ENCODE measurements at regions not wholly inside any gene's neighbourhood (a gene's known extent, or its start where the extent isn't known, plus 50 kb on each side); places are given as distances from the start of the nearest gene placed in this dataset.
"Not testable (repeated sequence)": the region's sequence is repeated elsewhere in the genome, so short reads cannot be mapped to it uniquely, and the experiment has no call there.

DNA sequence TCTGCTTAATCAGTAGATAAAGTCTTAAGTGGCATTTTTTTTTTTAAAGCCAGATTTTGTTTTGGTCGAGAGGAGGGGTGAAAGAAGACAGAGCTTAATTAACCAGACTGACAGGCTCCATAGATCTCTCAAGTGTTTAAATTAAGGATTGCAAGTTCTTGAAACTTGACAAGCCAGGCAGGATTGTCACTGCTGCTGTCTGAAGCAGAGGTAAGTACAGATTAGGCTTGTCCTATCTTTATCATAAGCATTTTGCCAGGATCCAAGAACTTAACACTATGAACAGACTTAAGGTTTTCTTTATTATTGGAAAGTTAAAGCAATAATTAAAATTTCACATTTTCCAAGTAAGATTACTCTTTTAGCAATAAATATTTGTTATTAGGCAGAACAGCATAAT is 179.6 kb upstream of the LMO3 start:
- Mint-ChIP-seq H3K4me3 (ENCODE audit: unreplicated experiment) (no peak overlapping the region), H3K9me3 (ENCODE audit: unreplicated experiment) (no peaks in the 10 kb centered on the region), H3K4me1 (ENCODE audit: low read depth, unreplicated experiment) (no peaks in the 10 kb centered on the region), H3K36me3 (ENCODE audit: unreplicated experiment) (no peaks in the 10 kb centered on the region), H3K27me3 (ENCODE audit: unreplicated experiment) (no peaks in the 10 kb centered on the region), H3K27ac (ENCODE audit: unreplicated experiment) (no peak overlapping the region)
- TF ChIP-seq, protein P1, sequence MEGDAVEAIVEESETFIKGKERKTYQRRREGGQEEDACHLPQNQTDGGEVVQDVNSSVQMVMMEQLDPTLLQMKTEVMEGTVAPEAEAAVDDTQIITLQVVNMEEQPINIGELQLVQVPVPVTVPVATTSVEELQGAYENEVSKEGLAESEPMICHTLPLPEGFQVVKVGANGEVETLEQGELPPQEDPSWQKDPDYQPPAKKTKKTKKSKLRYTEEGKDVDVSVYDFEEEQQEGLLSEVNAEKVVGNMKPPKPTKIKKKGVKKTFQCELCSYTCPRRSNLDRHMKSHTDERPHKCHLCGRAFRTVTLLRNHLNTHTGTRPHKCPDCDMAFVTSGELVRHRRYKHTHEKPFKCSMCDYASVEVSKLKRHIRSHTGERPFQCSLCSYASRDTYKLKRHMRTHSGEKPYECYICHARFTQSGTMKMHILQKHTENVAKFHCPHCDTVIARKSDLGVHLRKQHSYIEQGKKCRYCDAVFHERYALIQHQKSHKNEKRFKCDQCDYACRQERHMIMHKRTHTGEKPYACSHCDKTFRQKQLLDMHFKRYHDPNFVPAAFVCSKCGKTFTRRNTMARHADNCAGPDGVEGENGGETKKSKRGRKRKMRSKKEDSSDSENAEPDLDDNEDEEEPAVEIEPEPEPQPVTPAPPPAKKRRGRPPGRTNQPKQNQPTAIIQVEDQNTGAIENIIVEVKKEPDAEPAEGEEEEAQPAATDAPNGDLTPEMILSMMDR (IDR thresholded peaks at IDR 0.05; ENCODE audit: partially characterized antibody, unreplicated experiment) = no peak
- DNase-seq = no peak

DNA sequence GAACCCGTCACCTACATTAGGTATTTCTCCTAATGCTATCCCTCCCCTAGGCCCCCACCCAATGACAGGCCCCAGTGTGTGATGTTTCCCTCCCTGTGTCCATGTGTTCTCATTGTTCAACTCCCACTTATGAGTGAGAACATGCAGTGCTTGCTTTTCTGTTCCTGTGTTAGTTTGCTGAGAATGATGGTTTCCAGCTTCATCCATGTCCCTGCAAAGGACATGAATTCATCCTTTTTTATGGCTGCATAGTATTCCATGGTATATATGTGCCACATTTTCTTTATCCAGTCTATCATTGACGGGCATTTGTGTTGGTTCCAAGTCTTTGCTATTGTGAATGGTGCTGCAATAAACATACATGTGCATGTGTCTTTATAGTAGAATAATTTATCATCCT is 163.2 kb upstream of the LMO3 start:
- H3K27me3 Mint-ChIP-seq (ENCODE audit: unreplicated experiment); DNase-seq; H3K4me1 Mint-ChIP-seq (ENCODE audit: low read depth, unreplicated experiment); H3K9me3 Mint-ChIP-seq (ENCODE audit: unreplicated experiment); H3K4me3 Mint-ChIP-seq (ENCODE audit: unreplicated experiment); H3K27ac Mint-ChIP-seq (ENCODE audit: unreplicated experiment); H3K36me3 Mint-ChIP-seq (ENCODE audit: unreplicated experiment): not testable (repeated sequence)

- H3K4me1 Mint-ChIP-seq (ENCODE audit: low read depth, unreplicated experiment) = no peaks in the 10 kb centered on the region
- no peak overlapping the region for H3K27ac Mint-ChIP-seq (ENCODE audit: unreplicated experiment)
- peaks cover 1% of the 10 kb centered on the region for H3K9me3 Mint-ChIP-seq (ENCODE audit: unreplicated experiment)
- peaks cover 7% of the 10 kb centered on the region for H3K36me3 Mint-ChIP-seq (ENCODE audit: unreplicated experiment)
- TF ChIP-seq, protein P1 (IDR thresholded peaks at IDR 0.05; ENCODE audit: partially characterized antibody, unreplicated experiment) = no peak
- H3K4me3 Mint-ChIP-seq (ENCODE audit: unreplicated experiment) = no peak overlapping the region
- H3K27me3 Mint-ChIP-seq (ENCODE audit: unreplicated experiment) = no peaks in the 10 kb centered on the region
- DNase-seq = no peak
Measured at GRCh38 chr12:16766736-16767135, 160.8 kb upstream of the LMO3 start.

DNA sequence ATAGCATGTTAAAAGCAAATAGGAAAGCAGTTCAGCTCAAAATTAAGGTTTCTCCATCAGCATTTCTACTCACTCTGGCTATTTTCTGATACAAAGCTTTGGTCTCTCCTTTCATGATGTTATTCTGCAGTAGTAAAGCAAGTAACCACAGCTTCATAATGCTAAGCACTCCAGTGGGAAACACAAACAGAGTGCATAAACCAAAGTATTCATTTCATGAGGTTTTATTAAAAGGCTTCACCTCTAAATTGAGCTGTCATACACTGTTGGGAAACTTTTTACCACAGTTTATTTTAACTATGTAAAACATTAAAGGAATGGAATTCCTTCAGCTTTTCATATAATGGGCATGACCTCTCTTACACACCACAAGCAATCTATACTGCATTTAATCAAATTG is 157.9 kb upstream of the LMO3 start:
- H3K4me1 Mint-ChIP-seq (ENCODE audit: low read depth, unreplicated experiment) = no peaks in the 10 kb centered on the region
- TF ChIP-seq, protein P1 (IDR thresholded peaks at IDR 0.05; ENCODE audit: partially characterized antibody, unreplicated experiment) = no peak
- H3K36me3 Mint-ChIP-seq (ENCODE audit: unreplicated experiment) = no peaks in the 10 kb centered on the region
- H3K27ac Mint-ChIP-seq (ENCODE audit: unreplicated experiment) = no peak overlapping the region
- no peaks in the 10 kb centered on the region for H3K27me3 Mint-ChIP-seq (ENCODE audit: unreplicated experiment)
- H3K4me3 Mint-ChIP-seq (ENCODE audit: unreplicated experiment) = no peak overlapping the region
- no peak for DNase-seq
- no peaks in the 10 kb centered on the region for H3K9me3 Mint-ChIP-seq (ENCODE audit: unreplicated experiment)

- Mint-ChIP-seq H3K36me3 (ENCODE audit: unreplicated experiment) (no peaks in the 10 kb centered on the region), H3K27me3 (ENCODE audit: unreplicated experiment) (no peaks in the 10 kb centered on the region), H3K4me3 (ENCODE audit: unreplicated experiment) (no peak overlapping the region), H3K4me1 (ENCODE audit: low read depth, unreplicated experiment) (no peaks in the 10 kb centered on the region), H3K27ac (ENCODE audit: unreplicated experiment) (no peak overlapping the region), H3K9me3 (ENCODE audit: unreplicated experiment) (no peaks in the 10 kb centered on the region)
- TF ChIP-seq, protein P1 (IDR thresholded peaks at IDR 0.05; ENCODE audit: partially characterized antibody, unreplicated experiment) = no peak
- DNase-seq = no peak
Measured at GRCh38 chr12:16756833-16757555, 151.0 kb upstream of the LMO3 start.
